ENCODE measurements at regions not wholly inside any gene's neighbourhood (a gene's known extent, or its start where the extent isn't known, plus 50 kb on each side); places are given as distances from the start of the nearest gene placed in this dataset.

- in situ Hi-C loops (cut with MboI; ENCODE audit: low sequenced_read_pairs, unreplicated experiment): no loop called here
- TF ChIP-seq CTCF (IDR thresholded peaks at IDR 0.05; ENCODE audit: borderline replicate concordance, control extremely low read depth, extremely low read depth, insufficient read depth, missing control alignments): no peak
- no peak for DNase-seq (ENCODE audit: low spot score)
Observed at GRCh38 chr9:119795395-119795794, 426.2 kb upstream of the BRINP1 start.

- TF ChIP-seq CTCF (IDR thresholded peaks at IDR 0.05; ENCODE audit: borderline replicate concordance, control extremely low read depth, extremely low read depth, insufficient read depth, missing control alignments): no peak
- in situ Hi-C loops (cut with MboI; ENCODE audit: low sequenced_read_pairs, unreplicated experiment): no loop called here
- DNase-seq (ENCODE audit: low spot score): no peak
Observed at GRCh38 chr9:119794836-119795235, 425.6 kb upstream of the BRINP1 start.

- no peak for DNase-seq (ENCODE audit: low spot score)
- in situ Hi-C loops (cut with MboI; ENCODE audit: low sequenced_read_pairs, unreplicated experiment): no loop called here
- TF ChIP-seq CTCF (IDR thresholded peaks at IDR 0.05; ENCODE audit: borderline replicate concordance, control extremely low read depth, extremely low read depth, insufficient read depth, missing control alignments): no peak
Observed at GRCh38 chr9:119793218-119793617, 424.0 kb upstream of the BRINP1 start.

- TF ChIP-seq CTCF (IDR thresholded peaks at IDR 0.05; ENCODE audit: borderline replicate concordance, control extremely low read depth, extremely low read depth, insufficient read depth, missing control alignments): no peak
- in situ Hi-C loops (cut with MboI; ENCODE audit: low sequenced_read_pairs, unreplicated experiment): no loop called here
- DNase-seq (ENCODE audit: low spot score): no peak
Observed at GRCh38 chr9:119792242-119792641, 423.0 kb upstream of the BRINP1 start.

GRCh38 chr9:119789987-119790386 is 420.8 kb upstream of the BRINP1 start:
- in situ Hi-C loops (cut with MboI; ENCODE audit: low sequenced_read_pairs, unreplicated experiment): no loop called here
- no peak for DNase-seq (ENCODE audit: low spot score)

GRCh38 chr9:119788921-119789320 is 419.7 kb upstream of the BRINP1 start:
- no peak for DNase-seq (ENCODE audit: low spot score)

More at GRCh38 chr9:119789987-119790386, 420.8 kb upstream of the BRINP1 start:
- no peak for TF ChIP-seq CTCF (IDR thresholded peaks at IDR 0.05; ENCODE audit: borderline replicate concordance, control extremely low read depth, extremely low read depth, insufficient read depth, missing control alignments)

More at GRCh38 chr9:119788921-119789320, 419.7 kb upstream of the BRINP1 start:
- no peak for TF ChIP-seq CTCF (IDR thresholded peaks at IDR 0.05; ENCODE audit: borderline replicate concordance, control extremely low read depth, extremely low read depth, insufficient read depth, missing control alignments)
- in situ Hi-C loops (cut with MboI; ENCODE audit: low sequenced_read_pairs, unreplicated experiment): no loop called here
